ENCODE measurements at regions not wholly inside any gene's neighbourhood (a gene's known extent, or its start where the extent isn't known, plus 50 kb on each side); places are given as distances from the start of the nearest gene placed in this dataset.

GRCh38 chr2:89834306-89834705 lies 1142.8 kb downstream of the RPIA start:
- TF ChIP-seq CTCF (IDR thresholded peaks at IDR 0.05; ENCODE audit: low read length) (no peak), EZH2 (IDR thresholded peaks at IDR 0.05; ENCODE audit: borderline replicate concordance, low read length) (no peak)
